ENCODE measurements at regions not wholly inside any gene's neighbourhood (a gene's known extent, or its start where the extent isn't known, plus 50 kb on each side); places are given as distances from the start of the nearest gene placed in this dataset.
A peak's percentile ranks its signal among the peaks of the same experiment; 100 is the strongest.

DNA sequence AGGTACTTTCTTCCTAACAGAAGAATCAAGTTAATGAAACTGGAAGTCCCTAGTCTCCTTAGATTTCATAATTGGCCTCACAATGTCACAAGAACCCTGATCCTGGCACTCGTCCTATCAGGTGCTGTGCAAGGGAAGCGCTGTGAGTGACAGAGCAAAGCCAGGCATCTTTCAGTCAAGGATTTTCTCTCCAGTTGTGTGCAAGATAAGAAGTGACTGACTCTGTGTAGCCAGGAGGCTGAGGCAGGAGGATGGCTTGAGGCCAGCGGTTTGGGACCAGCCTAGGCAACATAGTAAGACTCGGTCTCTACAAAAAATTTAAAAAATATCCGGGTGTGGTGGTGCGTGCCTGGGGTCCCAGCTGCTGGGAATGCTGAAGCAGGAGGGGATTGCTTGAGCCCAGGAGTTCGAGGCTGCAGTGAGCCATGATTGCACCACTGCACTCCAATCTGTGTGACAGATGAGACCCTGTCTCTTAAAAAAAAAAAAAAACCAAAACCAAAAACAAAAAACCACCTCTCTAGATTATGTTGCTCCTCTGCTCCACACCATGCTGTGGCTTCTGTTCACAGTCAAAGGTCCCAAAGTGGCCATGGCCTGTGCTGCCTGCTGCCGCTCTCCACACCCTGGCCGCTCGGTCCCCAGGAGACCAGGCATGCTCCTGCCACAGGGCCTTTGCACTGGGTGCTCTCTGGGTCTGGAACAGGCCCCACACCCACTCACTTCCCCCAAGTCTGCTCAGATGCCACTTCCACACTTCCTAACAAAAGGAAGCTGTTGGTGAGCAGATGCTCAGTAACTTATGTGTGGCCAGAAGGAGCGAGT is 54.2 kb upstream of the CLDN5 start:
- Histone ChIP-seq H3K4me2 (ENCODE audit: insufficient read depth, low read length) (no peak overlapping the region), H3K27ac (ENCODE audit: insufficient read depth, low read depth, low read length) (peak overlapping the region; percentile 84), H3K9ac (replicated peaks; ENCODE audit: extremely low read depth, insufficient read depth, low read length) (no peak overlapping the region), H3K79me2 (ENCODE audit: control insufficient read depth, insufficient read depth, low read length) (no peaks in the 10 kb centered on the region), H3K36me3 (ENCODE audit: control insufficient read depth in 2 of 2, extremely low read depth in 1 of 2, insufficient read depth in 2 of 2, low read length in 2 of 2) (no peaks in the 10 kb centered on the region), H3K4me3 (replicated peaks in 1 of 3; ENCODE audit: insufficient read depth in 1 of 3, low read depth in 1 of 3, low read length in 3 of 3) (no peak overlapping the region), H3K4me1 (ENCODE audit: control insufficient read depth, extremely low read depth, insufficient read depth, low read length) (peaks cover 44% of the 10 kb centered on the region), H3K9me1 (replicated peaks; ENCODE audit: control insufficient read depth, extremely low read depth, insufficient read depth, low read length) (no peaks in the 10 kb centered on the region), H3K27me3 (ENCODE audit: control insufficient read depth in 2 of 2, insufficient read depth in 2 of 2, low read length in 2 of 2) (no peaks in the 10 kb centered on the region), H2AFZ (ENCODE audit: low read depth, low read length) (peak overlapping the region; percentile 5), H4K20me1 (replicated peaks; ENCODE audit: control insufficient read depth, extremely low read depth, insufficient read depth, low read length) (no peaks in the 10 kb centered on the region), H3K9me3 (replicated peaks; ENCODE audit: control insufficient read depth, insufficient read depth, low read length) (no peaks in the 10 kb centered on the region)
- ChIA-PET CTCF (interaction anchor here (0.9 to 4.0 kb wide), 10 partner anchors 9 to 83 kb away, joined by 3 to 17 read pairs (median 8); partner anchors contain the start of gene CLDN5), POLR2A (no interaction called here)
- no TSS peak for BruUV-seq (replicated peaks)
- peak; percentile 81 for FAIRE-seq
- no peak for DNase-seq (ENCODE audit: low read depth, low spot score)
- no peak for TF ChIP-seq MYC (IDR thresholded peaks at IDR 0.05; ENCODE audit: low read depth, low read length)
- no peak for TF ChIP-seq POLR2AphosphoS5 (IDR thresholded peaks at IDR 0.05; ENCODE audit: insufficient read depth, low read depth, low read length)
- no peak for TF ChIP-seq POLR2A (IDR thresholded peaks at IDR 0.05; ENCODE audit: low read depth, low read length)
- TF ChIP-seq JUN (IDR thresholded peaks at IDR 0.05; ENCODE audit: borderline replicate concordance, insufficient read depth, insufficient read length, low read depth), result no peak
- TF ChIP-seq FOS (IDR thresholded peaks at IDR 0.05; ENCODE audit: borderline replicate concordance, insufficient read depth, low read length), result no peak
- no peak for TF ChIP-seq EZH2 (IDR thresholded peaks at IDR 0.05; ENCODE audit: borderline replicate concordance, low read depth, low read length, severe bottlenecking)
- no peak for TF ChIP-seq GATA2 (IDR thresholded peaks at IDR 0.05; ENCODE audit: insufficient read depth, insufficient read length, low read depth, low read length)
- TF ChIP-seq, protein P1, sequence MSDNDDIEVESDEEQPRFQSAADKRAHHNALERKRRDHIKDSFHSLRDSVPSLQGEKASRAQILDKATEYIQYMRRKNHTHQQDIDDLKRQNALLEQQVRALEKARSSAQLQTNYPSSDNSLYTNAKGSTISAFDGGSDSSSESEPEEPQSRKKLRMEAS (IDR thresholded peaks at IDR 0.05; ENCODE audit: insufficient read depth, insufficient read length), result no peak
- TF ChIP-seq, protein P2, sequence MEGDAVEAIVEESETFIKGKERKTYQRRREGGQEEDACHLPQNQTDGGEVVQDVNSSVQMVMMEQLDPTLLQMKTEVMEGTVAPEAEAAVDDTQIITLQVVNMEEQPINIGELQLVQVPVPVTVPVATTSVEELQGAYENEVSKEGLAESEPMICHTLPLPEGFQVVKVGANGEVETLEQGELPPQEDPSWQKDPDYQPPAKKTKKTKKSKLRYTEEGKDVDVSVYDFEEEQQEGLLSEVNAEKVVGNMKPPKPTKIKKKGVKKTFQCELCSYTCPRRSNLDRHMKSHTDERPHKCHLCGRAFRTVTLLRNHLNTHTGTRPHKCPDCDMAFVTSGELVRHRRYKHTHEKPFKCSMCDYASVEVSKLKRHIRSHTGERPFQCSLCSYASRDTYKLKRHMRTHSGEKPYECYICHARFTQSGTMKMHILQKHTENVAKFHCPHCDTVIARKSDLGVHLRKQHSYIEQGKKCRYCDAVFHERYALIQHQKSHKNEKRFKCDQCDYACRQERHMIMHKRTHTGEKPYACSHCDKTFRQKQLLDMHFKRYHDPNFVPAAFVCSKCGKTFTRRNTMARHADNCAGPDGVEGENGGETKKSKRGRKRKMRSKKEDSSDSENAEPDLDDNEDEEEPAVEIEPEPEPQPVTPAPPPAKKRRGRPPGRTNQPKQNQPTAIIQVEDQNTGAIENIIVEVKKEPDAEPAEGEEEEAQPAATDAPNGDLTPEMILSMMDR (IDR thresholded peaks at IDR 0.05; ENCODE audit: extremely low read depth in 1 of 2, insufficient read depth in 1 of 2, low read depth in 1 of 2, low read length in 2 of 2), result no peak
- intact Hi-C loops (cut with micrococcal nuclease) (no loop called here), dilution Hi-C loops (cut with MboI; ENCODE audit: extremely low pct_ligation_motif_present, low sequenced_read_pairs) (no loop called here)
